HEK293T (cell line): ENCODE measurements at regions not wholly inside any gene's neighbourhood (a gene's known extent, or its start where the extent isn't known, plus 50 kb on each side); places are given as distances from the start of the nearest gene placed in this dataset.

Experiments used
- BHLHE40 ChIP-seq: fragments of 450-650 bp; IDR thresholded peaks from 2 replicates; pipeline ENCODE4 v1.6.1; 2016; ENCODE audit warnings: mild to moderate bottlenecking, moderate library complexity, borderline replicate concordance
- ELF4 ChIP-seq: fragments of 450-650 bp; IDR thresholded peaks from 2 replicates; pipeline ENCODE4 v1.6.1; 2017; ENCODE audit warnings: antibody characterized with exemption
- LEF1 ChIP-seq: fragments of 450-650 bp; IDR thresholded peaks from 2 replicates; pipeline ENCODE4 v1.6.1; 2017; ENCODE audit warnings: mild to moderate bottlenecking, borderline replicate concordance

GRCh38 chr9:105037139-105037538 is 109.2 kb upstream of the ABCA1 start:
- TF ChIP-seq ELF4 (no peak), BHLHE40 (no peak), LEF1 (no peak)
